Hypothalamus (tissue), 51 donors: ENCODE measurements at regions not wholly inside any gene's neighbourhood (a gene's known extent, or its start where the extent isn't known, plus 50 kb on each side); places are given as distances from the start of the nearest gene placed in this dataset.

Experiments used
- DNase-seq, 51 donors: peaks; one replicate each; lab custom pipeline; 2025; lab: John Stamatoyannopoulos, UW

DNA sequence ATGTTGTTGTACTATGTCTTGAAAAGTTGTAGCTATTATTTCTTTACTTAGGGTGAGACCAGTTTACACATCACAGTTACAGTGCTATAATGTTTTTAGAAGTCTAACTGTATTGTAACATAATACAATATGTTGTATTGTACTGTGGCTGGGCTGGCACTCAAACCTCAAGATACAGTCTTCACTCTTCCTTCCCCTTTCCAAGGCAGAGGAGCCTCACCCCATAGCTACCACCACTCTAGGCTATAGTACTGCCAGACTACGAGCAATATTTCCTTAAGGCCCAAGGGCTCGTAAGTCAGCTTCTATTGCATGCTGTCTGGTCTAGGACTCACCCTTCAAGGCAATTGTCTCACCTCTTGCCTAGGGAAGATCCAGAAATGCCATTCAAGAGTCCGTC, 597.7 kb downstream of the OTOL1 start:
- DNase-seq: no peak

DNA sequence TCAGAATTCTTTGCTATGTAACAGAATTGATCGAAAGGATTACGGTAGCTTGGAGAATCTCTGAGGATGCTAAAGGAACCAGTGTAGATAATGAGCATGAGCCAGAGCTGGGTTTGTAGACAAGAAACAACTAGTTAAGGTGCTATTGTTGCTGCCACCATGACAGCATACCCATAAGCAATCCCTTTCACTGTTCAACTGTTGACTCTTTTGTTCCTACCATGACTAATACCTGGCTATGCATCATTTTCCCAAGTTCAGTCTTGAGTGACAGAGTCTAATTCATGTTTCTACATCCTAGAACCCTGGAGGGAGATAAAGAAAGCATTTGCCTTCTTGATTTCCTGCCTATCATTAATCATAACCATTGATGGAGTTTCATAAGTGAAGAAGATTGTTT, 600.3 kb downstream of the OTOL1 start:
- DNase-seq: no peak

DNA sequence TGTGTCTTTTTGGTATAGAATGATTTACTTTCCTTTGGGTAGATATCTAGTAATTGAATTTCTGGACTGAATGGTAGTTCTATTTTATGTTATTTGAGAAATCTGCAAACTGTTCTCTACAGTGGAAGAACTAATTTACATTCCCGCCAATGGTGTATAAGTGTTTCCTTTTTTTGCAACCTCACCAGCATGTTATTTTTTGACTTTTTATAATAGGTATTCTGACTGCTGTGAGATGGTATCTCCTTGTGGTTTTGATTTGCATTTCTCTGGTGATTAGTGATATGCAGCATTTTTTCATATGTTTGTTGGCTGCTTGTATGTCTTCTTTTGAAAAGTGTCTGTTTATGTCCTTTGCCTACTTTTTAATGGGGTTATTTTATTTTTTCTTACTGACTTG, 607.2 kb downstream of the OTOL1 start:
- no peak for DNase-seq

DNA sequence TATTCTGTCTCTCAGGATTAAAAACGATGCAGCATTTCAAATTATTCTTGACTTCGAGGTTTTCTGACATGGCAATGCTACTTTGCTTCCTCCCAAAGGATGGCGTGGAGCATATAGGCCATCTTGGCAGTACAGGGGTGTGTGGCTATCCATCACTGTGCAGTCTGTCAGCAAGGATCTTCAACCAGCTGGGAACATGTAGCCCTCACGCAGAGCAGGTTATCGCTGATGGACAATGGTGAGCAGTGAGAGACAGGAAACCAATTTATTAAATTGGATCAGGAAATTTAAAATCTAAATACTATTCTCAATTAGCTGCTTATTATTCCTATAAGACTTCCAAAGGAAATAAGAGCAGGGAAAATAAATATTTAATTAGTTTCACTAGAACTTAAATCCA, 615.3 kb downstream of the OTOL1 start:
- no peak for DNase-seq

DNA sequence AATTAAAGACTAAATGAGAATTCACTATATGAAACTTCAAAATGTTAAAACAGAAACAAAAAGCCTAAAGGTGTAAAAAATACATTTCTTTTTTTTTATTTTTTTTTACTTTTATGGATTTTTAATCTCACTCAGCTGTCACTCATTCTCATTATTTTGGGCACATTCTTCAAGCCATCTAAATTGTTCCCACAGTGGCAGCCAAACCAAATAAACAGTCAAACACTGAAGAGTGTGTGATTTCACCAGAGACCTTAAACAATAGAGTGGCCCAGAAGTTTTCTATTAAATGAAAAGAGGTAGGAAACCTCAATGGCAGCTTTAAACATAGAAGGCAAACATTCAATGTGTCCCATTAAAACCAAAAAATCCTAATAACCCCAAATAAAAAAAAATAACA, 616.1 kb downstream of the OTOL1 start:
- no peak for DNase-seq

DNA sequence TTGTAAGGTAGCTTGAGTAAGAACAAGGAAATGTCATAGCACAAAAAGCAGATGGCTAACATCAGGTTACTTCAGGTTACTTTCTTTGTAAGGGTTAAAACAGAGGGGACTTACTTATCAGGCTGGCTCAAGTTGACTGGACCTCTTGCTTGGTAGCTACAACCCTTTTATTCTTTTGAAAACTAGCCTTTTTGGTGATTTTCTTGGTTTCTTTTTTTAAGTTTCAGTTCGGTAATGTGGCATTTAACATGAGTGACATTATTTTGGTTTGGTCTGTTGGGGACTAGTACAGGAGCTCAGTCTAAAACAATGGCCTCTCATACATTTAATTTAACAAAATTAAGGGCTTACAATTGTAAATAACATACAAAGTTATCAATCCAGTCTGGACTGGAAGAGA, 621.4 kb downstream of the OTOL1 start:
- DNase-seq: no peak

DNA sequence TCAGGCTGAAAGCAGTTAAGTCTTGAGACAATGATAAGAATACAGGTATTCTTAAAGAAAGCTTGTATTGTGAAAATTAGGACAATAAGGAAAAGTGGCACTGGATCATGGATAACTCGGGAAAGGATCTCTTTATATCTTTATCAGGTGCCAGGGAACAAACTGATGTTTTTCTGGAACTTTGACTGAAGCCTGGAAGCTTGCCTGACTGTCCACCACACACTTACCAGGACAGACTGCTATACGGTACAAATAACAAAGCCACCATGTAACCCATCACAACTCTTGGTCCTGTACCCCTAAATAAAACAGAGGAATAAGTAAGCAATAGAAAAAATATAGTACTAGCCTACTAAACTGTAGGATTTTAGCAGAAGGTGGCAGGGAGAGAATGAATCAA, 623.0 kb downstream of the OTOL1 start:
- DNase-seq: no peak

DNA sequence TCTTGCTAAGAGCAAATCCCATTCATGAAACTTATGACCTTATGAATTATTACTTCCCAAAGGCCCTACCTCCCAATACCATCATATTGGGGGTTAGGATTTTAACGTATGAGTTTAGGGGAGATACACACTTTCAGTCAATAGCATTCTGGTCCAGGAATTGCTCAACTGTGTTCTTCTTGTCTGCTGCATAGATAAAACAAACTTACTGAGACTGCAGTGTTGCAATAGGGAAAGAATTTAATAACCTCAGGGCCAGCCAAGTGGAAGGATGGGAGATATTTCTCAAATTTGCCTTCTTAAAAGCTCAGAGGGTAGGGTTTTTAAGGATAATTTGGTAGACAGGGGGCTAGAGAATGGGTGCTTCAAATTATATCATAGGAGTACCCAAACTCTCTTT, 625.8 kb downstream of the OTOL1 start:
- no peak for DNase-seq

DNA sequence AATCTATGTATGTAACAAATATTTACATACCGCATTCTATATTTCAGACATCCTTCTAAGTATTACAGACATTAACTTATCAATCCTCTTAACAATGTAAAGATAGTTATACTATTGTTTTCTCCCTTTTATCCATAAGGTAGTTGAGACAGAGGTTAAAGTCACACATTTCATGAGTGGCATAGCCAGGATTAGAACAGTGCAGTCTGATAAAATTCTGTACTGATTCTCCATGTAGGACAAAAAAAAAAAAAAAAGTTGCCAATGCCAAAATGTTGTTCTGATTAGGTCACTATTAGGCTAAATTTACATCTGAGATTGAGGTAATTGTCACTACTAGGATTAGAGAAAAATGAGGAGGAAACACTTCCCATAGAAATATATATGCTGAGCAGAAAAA, 629.2 kb downstream of the OTOL1 start:
- no peak for DNase-seq

DNA sequence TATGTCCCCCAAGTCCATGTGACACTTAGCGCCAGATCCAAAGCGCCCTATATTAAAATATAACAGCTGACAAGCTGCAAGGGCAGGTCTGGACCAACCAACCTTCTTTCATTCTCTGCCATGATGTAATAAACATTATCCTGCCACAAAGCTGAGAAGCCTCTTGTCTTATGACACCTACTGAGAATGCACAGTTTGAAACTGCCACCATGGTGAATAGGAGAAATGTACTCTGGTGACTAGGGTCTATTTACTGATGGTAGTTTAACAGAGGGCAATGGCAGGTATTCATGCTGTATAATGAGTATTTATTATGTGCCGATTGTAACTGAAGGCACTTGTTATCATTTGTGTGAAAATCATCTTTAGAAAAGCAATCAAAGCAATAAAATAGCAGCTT, 634.0 kb downstream of the OTOL1 start:
- DNase-seq: no peak

DNA sequence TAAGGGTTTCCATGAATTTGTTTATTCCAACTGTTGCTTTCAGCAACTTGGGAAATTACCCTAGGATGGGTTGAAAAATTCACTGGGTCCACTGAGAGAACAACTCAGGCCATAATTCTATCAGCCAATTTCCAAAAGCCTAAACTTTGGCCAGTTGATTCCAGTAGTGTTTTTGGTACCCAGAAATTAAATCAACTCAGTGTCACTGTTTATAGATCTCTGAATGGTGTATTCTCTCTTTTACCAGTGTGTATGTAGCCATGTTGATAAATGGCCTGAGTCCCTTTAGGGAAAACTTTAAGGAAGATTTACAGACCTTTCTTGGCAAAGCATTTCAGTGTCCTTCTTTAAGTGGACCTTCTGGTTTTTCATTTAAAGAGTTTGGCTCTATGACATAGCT, 636.4 kb downstream of the OTOL1 start:
- DNase-seq: no peak

DNA sequence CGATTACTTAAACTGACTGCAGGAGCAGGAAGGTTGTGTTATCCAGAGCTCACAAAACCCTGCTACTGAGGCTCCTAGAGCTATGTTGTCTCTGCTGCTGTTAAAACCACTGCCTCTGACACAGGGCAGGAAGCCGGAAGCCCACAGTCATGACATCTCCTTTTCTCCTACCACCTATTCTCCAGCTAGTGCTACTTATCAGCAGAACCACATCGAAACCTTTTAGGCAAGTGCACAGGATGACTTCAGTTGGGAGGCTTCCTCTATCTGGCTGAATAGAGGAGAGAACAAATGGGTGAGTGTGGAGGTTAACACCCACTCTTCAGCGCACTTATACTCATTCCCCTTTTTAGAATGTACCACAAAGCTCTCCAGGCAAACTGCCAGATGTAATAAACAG, 638.0 kb downstream of the OTOL1 start:
- DNase-seq: peak in 1 of 51 donors; percentile 35

DNA sequence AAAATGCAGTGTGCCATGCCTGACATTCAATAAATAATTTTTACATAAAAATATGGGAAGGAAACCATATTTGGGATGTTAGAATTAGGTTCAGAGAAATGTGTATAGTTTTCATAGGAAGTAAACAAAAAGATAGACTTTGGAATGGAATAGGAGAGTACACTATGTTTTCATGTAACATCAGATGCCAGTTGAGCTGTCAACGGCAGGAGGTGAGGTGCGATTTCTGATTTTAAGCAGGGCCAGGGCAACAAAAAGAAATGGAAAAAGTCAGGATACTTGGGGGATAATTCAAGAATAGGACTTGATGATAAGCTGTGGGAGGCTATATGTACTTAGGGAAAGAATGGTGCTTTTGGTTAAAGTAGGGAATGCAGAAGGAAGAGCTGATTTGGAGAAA, 639.5 kb downstream of the OTOL1 start:
- no peak for DNase-seq

DNA sequence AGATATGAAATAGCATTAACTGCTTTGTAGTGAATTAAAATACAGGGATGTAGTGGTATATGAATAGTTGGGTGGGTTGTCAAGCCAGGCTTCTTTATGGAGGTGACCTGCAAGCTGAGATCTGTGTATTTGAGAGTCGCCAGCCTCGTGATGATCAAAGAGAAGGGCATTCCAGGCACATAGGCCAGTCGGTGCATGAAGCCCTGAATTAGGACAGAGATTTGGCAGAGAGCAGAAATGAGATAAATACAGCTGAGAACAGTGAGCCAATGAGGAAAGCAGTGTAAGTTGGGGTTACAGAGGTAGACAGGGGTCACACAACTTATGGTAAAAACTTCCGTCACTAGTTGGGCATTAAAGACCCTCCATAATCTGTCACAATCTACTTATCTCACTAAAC, 641.9 kb downstream of the OTOL1 start:
- no peak for DNase-seq

DNA sequence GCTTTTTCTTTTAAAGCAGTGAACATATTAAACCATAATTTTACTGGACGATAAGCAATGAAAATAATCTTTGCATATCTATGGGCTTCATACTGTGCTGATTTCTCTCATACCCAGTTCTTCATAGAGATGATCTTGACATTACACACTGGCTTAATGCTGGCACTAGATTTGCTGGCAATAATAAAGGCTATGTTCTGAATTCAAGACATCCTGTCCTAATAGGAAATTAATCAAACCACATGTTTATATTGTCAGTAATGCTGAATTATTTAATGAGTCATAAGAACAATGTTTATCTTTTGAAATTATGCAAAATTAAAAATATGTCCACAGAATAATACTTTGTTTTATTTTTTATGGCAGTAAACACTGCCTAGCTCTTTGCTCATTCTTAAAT, 643.2 kb downstream of the OTOL1 start:
- no peak for DNase-seq

DNA sequence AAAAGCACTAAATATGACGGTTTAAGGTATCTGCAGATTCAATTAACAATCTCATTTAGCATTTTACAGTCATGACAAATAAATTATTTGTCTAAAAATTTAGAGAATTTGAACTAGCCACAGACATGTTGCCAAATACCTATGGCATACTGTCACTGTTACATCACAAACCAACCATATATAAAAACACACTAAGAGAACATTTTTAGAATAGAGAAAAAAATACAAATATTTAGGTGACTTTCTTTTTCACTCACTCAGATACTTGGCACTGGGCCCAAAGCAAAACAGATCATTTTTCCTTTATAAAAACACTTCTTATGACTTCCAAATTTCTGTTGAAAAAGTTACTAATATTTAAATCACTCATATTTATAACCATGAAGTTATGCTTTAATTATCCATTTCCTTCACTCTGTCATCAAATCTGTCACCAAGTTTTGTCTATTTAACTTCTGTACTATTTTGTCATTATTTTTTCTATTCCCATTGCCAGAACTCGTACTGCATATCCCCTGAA, 644.7 kb downstream of the OTOL1 start:
- no peak for DNase-seq

DNA sequence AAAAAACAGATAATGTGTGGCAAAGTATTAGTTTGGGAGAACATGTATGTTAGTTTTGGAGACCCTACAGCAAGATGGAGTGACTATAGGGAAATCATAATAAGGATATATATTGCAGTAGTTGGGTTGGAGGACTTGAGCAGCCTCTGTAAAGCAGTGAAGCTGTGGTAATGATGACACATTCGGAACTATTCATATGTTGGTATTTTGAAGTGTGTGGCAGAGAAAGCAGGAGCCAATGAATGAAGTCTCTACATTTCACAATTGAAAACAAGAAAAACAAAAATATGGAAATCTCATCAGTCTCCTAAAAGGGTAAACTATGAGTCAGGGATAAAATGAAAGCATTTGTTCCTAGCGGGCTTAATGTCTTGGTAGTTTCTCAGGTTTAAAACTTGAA, 645.9 kb downstream of the OTOL1 start:
- DNase-seq: no peak

DNA sequence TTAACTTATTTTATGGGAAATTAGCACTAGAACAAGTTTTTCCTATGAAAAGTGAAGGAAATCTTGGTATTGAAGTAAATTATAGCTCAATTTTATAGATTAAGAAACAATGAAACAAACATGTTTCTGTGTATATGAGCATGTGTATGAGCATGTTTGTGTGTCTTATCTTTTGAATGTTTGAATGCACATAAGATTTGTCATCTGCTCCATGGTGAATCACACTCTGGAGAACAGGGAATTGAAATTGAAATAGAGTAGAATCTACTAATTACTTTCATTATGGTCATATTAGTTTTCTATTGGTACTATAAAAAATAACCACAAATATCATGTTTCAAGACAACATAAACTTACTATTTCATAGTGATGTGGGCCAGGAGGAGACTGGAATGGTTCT, 646.6 kb downstream of the OTOL1 start:
- DNase-seq: no peak

DNA sequence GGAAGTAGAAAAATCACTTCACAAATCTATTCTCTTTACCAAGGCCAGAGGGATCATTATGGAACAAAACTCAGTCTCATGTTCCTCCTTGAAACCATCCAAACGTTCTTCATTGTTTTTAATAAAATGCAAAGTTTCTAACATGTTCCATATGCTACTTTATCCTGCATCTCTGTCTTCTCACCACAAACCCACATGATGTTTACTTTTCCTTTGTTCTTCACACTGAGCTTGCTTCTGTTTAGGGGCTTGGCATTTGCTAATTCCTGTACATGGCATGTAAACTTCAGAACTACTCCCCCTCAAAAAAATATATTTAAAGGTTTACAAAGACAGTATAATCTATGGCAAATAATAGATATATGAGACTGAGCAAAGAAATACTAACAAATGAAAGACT, 651.4 kb downstream of the OTOL1 start:
- no peak for DNase-seq

DNA sequence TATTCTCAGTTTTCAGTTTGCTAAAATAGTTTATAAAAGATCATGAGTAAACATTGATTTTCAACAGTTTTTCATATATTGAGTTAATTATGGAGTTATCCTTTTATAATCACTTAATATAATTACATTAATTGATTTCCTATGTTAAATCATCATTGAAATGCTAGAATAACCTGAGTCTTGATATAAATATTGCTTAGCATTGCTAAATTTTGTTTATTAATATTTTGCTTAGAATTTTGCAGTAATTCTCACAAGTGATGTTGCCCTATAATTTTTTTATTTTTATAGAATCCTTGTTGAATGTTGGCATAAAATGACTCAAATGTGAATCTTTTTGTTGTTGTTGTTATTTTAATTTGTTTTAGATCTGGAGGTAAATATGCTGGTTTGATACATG, 654.2 kb downstream of the OTOL1 start:
- DNase-seq: no peak

DNA sequence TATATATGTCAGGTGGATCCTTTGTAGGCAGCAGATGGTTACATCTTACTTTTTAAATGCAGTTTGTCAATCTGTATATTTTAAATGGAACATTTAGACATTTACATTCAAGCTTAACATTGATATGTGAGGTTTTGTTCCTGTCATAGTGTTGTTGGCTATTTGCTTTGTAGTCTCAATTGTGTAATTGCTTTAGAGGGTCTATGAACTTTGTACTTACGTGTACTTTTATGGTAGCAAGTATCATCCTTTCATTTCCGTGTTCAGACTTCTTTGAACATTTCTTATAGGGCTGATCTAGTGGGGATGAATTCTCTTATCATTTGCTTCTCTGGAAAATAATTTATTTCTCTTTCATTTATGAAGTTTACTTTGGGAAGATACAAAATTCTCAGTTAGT, 656.0 kb downstream of the OTOL1 start:
- no peak for DNase-seq

DNA sequence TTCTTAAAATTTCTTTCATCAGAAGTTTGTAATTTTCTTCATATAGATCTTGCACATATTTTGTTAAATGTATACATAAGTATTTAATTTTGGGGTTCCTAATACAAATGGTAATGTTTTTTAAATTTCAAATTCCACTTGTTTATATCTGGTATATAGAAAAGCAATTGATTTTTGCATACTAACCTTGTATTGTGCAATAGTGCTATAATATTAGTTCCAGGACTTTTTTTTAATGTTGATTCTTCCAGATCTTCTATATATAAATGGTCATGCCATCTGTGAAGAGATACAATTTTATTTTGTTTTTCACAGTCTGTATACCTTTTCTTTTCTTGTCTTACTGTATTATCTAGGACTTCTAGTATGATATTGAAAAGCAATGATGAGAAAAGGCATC, 665.0 kb downstream of the OTOL1 start:
- no peak for DNase-seq

DNA sequence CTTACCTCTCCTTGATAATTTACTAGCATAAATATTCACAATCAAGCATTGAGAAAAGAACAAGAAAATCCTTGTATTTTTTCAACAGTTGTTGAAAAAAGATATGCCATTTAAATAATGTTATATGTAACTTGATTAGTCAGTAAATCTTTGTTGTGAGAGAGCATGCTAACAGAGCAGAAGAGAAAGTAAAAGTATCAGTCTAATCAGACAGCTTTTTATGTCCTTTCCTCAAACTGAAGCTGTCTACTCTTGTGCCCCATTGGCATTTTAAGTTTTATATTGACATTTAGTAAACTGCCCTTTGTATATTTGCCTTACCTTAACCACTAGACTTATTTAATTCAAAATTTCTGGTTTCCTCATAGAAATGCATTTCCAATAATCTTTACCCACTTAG, 668.7 kb downstream of the OTOL1 start:
- no peak for DNase-seq

DNA sequence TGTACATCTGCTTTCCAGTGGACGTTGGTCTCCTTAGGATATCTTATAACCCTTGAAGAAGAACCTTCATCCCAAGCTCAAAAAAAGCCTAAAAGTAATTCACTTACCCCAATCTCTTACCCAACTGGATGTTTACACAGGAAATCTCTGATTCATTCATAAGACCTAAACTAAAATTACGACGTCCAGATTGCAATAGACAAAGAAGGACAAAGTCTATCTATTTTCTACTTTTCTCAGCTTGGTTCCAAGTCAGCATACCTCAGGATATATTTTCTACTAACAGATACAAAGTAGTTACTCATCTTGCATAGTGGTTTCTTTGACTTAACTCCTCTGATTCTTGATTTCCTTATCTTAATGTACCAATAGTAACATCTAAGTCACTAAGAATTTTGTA, 669.9 kb downstream of the OTOL1 start:
- DNase-seq: no peak
